ENCODE measurements at regions not wholly inside any gene's neighbourhood (a gene's known extent, or its start where the extent isn't known, plus 50 kb on each side); places are given as distances from the start of the nearest gene placed in this dataset.

- TF ChIP-seq POLR2A (IDR thresholded peaks at IDR 0.05) (no peak), POLR2AphosphoS5 (IDR thresholded peaks at IDR 0.05) (no peak), CTCF (IDR thresholded peaks at IDR 0.05 in 8 of 11, conservative IDR thresholded peaks at IDR 0.05 in 3 of 11) (no peak)
- H3K27me3 ChIP-seq (replicated peaks in 1 of 7), result no peaks in the 10 kb centered on the region
- H3K36me3 ChIP-seq, result no peaks in the 10 kb centered on the region
- H3K9me3 ChIP-seq, result peaks cover 0 to 35% (median 23%) of the 10 kb centered on the region in 8 donors
- no peak overlapping the region for H3K27ac ChIP-seq
- 73 to 85% (median 82%) methylated on average over 2 of the region's 2 CpGs for whole genome bisulfite sequencing, 5 donors
- H3K4me1 ChIP-seq, result no peaks in the 10 kb centered on the region
- H3K4me3 ChIP-seq, result no peak overlapping the region
- intact Hi-C loops (cut with DNase I; ENCODE audit: low total_unique reads), result no loop called here
- no peak for DNase-seq
These were observed 610.8 kb downstream of the RAB28 start for GRCh38 chr4:12873351-12873750.

- Histone ChIP-seq H3K4me1 (no peaks in the 10 kb centered on the region), H3K4me3 (no peak overlapping the region), H3K27me3 (replicated peaks in 1 of 7) (no peaks in the 10 kb centered on the region), H3K9me3 (no peaks in the 10 kb centered on the region), H3K27ac (no peak overlapping the region), H3K36me3 (no peaks in the 10 kb centered on the region)
- DNase-seq, result no peak
- TF ChIP-seq CTCF (IDR thresholded peaks at IDR 0.05 in 8 of 11, conservative IDR thresholded peaks at IDR 0.05 in 3 of 11), result no peak
- no peak for TF ChIP-seq POLR2AphosphoS5 (IDR thresholded peaks at IDR 0.05)
- no peak for TF ChIP-seq POLR2A (IDR thresholded peaks at IDR 0.05)
- WGBS, 5 donors, result 92 to 97% (median 94%) methylated on average over 1 of the region's 1 CpG
- intact Hi-C loops (cut with DNase I; ENCODE audit: low total_unique reads), result no loop called here
These were observed 622.7 kb downstream of the RAB28 start for GRCh38 chr4:12861422-12861821.

- no peaks in the 10 kb centered on the region for H3K9me3 ChIP-seq
- no peak for DNase-seq
- no peaks in the 10 kb centered on the region for H3K36me3 ChIP-seq
- H3K27me3 ChIP-seq (replicated peaks in 1 of 7), result no peaks in the 10 kb centered on the region
- no peak overlapping the region for H3K27ac ChIP-seq
- TF ChIP-seq POLR2AphosphoS5 (IDR thresholded peaks at IDR 0.05) (no peak), CTCF (IDR thresholded peaks at IDR 0.05 in 8 of 11, conservative IDR thresholded peaks at IDR 0.05 in 3 of 11) (peak in 9 of 11 experiments; percentile 6 to 58 (median 46))
- 23 to 28% (median 24%) methylated on average over 8 of the region's 8 CpGs for WGBS, 5 donors
- H3K4me3 ChIP-seq, result no peak overlapping the region
- intact Hi-C loops (cut with DNase I; ENCODE audit: low total_unique reads), result loop anchor here (5.0 kb wide), 1 partner anchor 695 kb away; no protein-coding TSS in a partner anchor
- H3K4me1 ChIP-seq, result peaks cover 0 to 6% (median 0%) of the 10 kb centered on the region in 6 donors
These were observed 631.5 kb downstream of the RAB28 start for GRCh38 chr4:12852338-12853307.

GRCh38 chr4:12846368-12846767 lies 637.8 kb downstream of the RAB28 start:
- 38 to 53% (median 46%) methylated on average over 4 of the region's 4 CpGs for WGBS, 5 donors
- TF ChIP-seq POLR2AphosphoS5 (IDR thresholded peaks at IDR 0.05) (no peak), POLR2A (IDR thresholded peaks at IDR 0.05) (no peak), CTCF (IDR thresholded peaks at IDR 0.05 in 8 of 11, conservative IDR thresholded peaks at IDR 0.05 in 3 of 11) (no peak)

More at GRCh38 chr4:12846368-12846767, 637.8 kb downstream of the RAB28 start:
- Histone ChIP-seq H3K4me1 (no peaks in the 10 kb centered on the region), H3K27ac (no peak overlapping the region), H3K9me3 (no peaks in the 10 kb centered on the region), H3K36me3 (no peaks in the 10 kb centered on the region), H3K4me3 (no peak overlapping the region), H3K27me3 (replicated peaks in 1 of 7) (peaks cover 0 to 4% (median 0%) of the 10 kb centered on the region in 7 donors)
- intact Hi-C loops (cut with DNase I; ENCODE audit: low total_unique reads), result no loop called here
- DNase-seq, result no peak
